CD4-positive, alpha-beta T cell treated with Interleukin-15 for 1 hour (primary cell): ENCODE measurements at regions not wholly inside any gene's neighbourhood (a gene's known extent, or its start where the extent isn't known, plus 50 kb on each side); places are given as distances from the start of the nearest gene placed in this dataset.
"Not testable (repeated sequence)": the region's sequence is repeated elsewhere in the genome, so short reads cannot be mapped to it uniquely, and the experiment has no call there.

Experiments used
- DNase-seq: peaks from one replicate; pipeline ENCODE4 v3.0.0-alpha.2; 2020

- no peak for DNase-seq
These were observed 71.8 kb downstream of the LARP7 start for GRCh38 chr4:112708772-112709171.

GRCh38 chr4:112714922-112715901, 78.3 kb downstream of the LARP7 start:
- no peak for DNase-seq

- no peak for DNase-seq
These were observed 80.9 kb downstream of the LARP7 start for GRCh38 chr4:112717856-112718255.

- DNase-seq = no peak
These were observed 84.7 kb downstream of the LARP7 start for GRCh38 chr4:112721627-112722026.

GRCh38 chr4:112726041-112726440, 89.1 kb downstream of the LARP7 start:
- DNase-seq = no peak

- DNase-seq = not testable (repeated sequence)
These were observed 90.8 kb downstream of the LARP7 start for GRCh38 chr4:112727728-112728127.

- no peak for DNase-seq
These were observed 94.8 kb downstream of the LARP7 start for GRCh38 chr4:112731715-112732114.

- DNase-seq = no peak
These were observed 95.2 kb downstream of the LARP7 start for GRCh38 chr4:112732142-112732541.

- no peak for DNase-seq
These were observed 98.6 kb downstream of the LARP7 start for GRCh38 chr4:112735474-112735951.

GRCh38 chr4:112736718-112737135, 99.8 kb downstream of the LARP7 start:
- DNase-seq = no peak

GRCh38 chr4:112739442-112739841, 102.5 kb downstream of the LARP7 start:
- DNase-seq = no peak

- no peak for DNase-seq
These were observed 110.1 kb downstream of the LARP7 start for GRCh38 chr4:112747036-112747435.

GRCh38 chr4:112748352-112748878, 111.5 kb downstream of the LARP7 start:
- DNase-seq = no peak

GRCh38 chr4:112750749-112751148, 113.8 kb downstream of the LARP7 start:
- not testable (repeated sequence) for DNase-seq

GRCh38 chr4:112751447-112751846, 114.5 kb downstream of the LARP7 start:
- no peak for DNase-seq

- no peak for DNase-seq
These were observed 115.1 kb downstream of the LARP7 start for GRCh38 chr4:112752061-112752460.

- DNase-seq = no peak
These were observed 115.6 kb downstream of the LARP7 start for GRCh38 chr4:112752510-112752909.

- no peak for DNase-seq
These were observed 116.4 kb downstream of the LARP7 start for GRCh38 chr4:112753333-112753732.

- no peak for DNase-seq
These were observed 122.4 kb downstream of the LARP7 start for GRCh38 chr4:112759313-112759712.

- no peak for DNase-seq
These were observed 128.5 kb downstream of the LARP7 start for GRCh38 chr4:112765317-112765974.

GRCh38 chr4:112766422-112766821, 129.5 kb downstream of the LARP7 start:
- no peak for DNase-seq

- DNase-seq = no peak
These were observed 130.4 kb downstream of the LARP7 start for GRCh38 chr4:112767386-112767785.

GRCh38 chr4:112770114-112770513, 133.2 kb downstream of the LARP7 start:
- no peak for DNase-seq

- no peak for DNase-seq
These were observed 138.9 kb downstream of the LARP7 start for GRCh38 chr4:112775801-112776200.
